ENCODE measurements at regions not wholly inside any gene's neighbourhood (a gene's known extent, or its start where the extent isn't known, plus 50 kb on each side); places are given as distances from the start of the nearest gene placed in this dataset.

- Histone ChIP-seq H3K27me3 (ENCODE audit: control insufficient read depth, insufficient read depth, low read length) (no peaks in the 10 kb centered on the region), H3K27ac (ENCODE audit: low read depth in 2 of 2, low read length in 2 of 2) (no peak overlapping the region), H3K36me3 (ENCODE audit: control insufficient read depth in 2 of 3, insufficient read depth in 3 of 3, low read length in 3 of 3) (no peaks in the 10 kb centered on the region), H3K9ac (ENCODE audit: low read length in 3 of 3) (no peak overlapping the region), H3K4me3 (ENCODE audit: low read length in 3 of 3) (no peak overlapping the region), H3K4me1 (ENCODE audit: control insufficient read depth in 2 of 3, insufficient read depth in 2 of 3, low read depth in 1 of 3, low read length in 3 of 3) (no peaks in the 10 kb centered on the region), H3K9me3 (ENCODE audit: control insufficient read depth in 2 of 3, insufficient read depth in 1 of 3, low read length in 3 of 3) (no peaks in the 10 kb centered on the region)
- FAIRE-seq (no peak), DNase-seq (no peak)
- TF ChIP-seq CTCF (IDR thresholded peaks at IDR 0.05; ENCODE audit: borderline replicate concordance, extremely low read depth, insufficient read depth): no peak
- intact Hi-C loops (cut with DNase I): no loop called here
Measured at GRCh38 chr5:35297755-35298154, 67.5 kb upstream of the PRLR start.

GRCh38 chr5:35294976-35295375, 64.7 kb upstream of the PRLR start:
- Histone ChIP-seq H3K9ac (ENCODE audit: low read length in 3 of 3) (no peak overlapping the region), H3K4me3 (ENCODE audit: low read length in 3 of 3) (no peak overlapping the region), H3K36me3 (ENCODE audit: control insufficient read depth in 2 of 3, insufficient read depth in 3 of 3, low read length in 3 of 3) (no peaks in the 10 kb centered on the region), H3K27ac (ENCODE audit: low read depth in 2 of 2, low read length in 2 of 2) (no peak overlapping the region), H3K9me3 (ENCODE audit: control insufficient read depth in 2 of 3, insufficient read depth in 1 of 3, low read length in 3 of 3) (no peaks in the 10 kb centered on the region), H3K4me1 (ENCODE audit: control insufficient read depth in 2 of 3, insufficient read depth in 2 of 3, low read depth in 1 of 3, low read length in 3 of 3) (no peaks in the 10 kb centered on the region), H3K27me3 (ENCODE audit: control insufficient read depth, insufficient read depth, low read length) (no peaks in the 10 kb centered on the region)
- DNase-seq: peak in 2 of 5 donors; percentile 44 to 45
- FAIRE-seq: no peak
- no peak for TF ChIP-seq CTCF (IDR thresholded peaks at IDR 0.05; ENCODE audit: borderline replicate concordance, extremely low read depth, insufficient read depth)
- intact Hi-C loops (cut with DNase I): no loop called here

GRCh38 chr5:35294017-35294416, 63.7 kb upstream of the PRLR start:
- H3K27ac ChIP-seq (ENCODE audit: low read depth in 2 of 2, low read length in 2 of 2): no peak overlapping the region
- no peaks in the 10 kb centered on the region for H3K36me3 ChIP-seq (ENCODE audit: control insufficient read depth in 2 of 3, insufficient read depth in 3 of 3, low read length in 3 of 3)
- H3K9ac ChIP-seq (ENCODE audit: low read length in 3 of 3): no peak overlapping the region
- H3K4me1 ChIP-seq (ENCODE audit: control insufficient read depth in 2 of 3, insufficient read depth in 2 of 3, low read depth in 1 of 3, low read length in 3 of 3): no peaks in the 10 kb centered on the region
- FAIRE-seq (no peak), DNase-seq (no peak)
- intact Hi-C loops (cut with DNase I): no loop called here
- no peaks in the 10 kb centered on the region for H3K9me3 ChIP-seq (ENCODE audit: control insufficient read depth in 2 of 3, insufficient read depth in 1 of 3, low read length in 3 of 3)
- no peak overlapping the region for H3K4me3 ChIP-seq (ENCODE audit: low read length in 3 of 3)
- no peak for TF ChIP-seq CTCF (IDR thresholded peaks at IDR 0.05; ENCODE audit: borderline replicate concordance, extremely low read depth, insufficient read depth)
- no peaks in the 10 kb centered on the region for H3K27me3 ChIP-seq (ENCODE audit: control insufficient read depth, insufficient read depth, low read length)

- no peaks in the 10 kb centered on the region for H3K36me3 ChIP-seq (ENCODE audit: control insufficient read depth in 2 of 3, insufficient read depth in 3 of 3, low read length in 3 of 3)
- no peaks in the 10 kb centered on the region for H3K9me3 ChIP-seq (ENCODE audit: control insufficient read depth in 2 of 3, insufficient read depth in 1 of 3, low read length in 3 of 3)
- intact Hi-C loops (cut with DNase I): no loop called here
- no peak overlapping the region for H3K4me3 ChIP-seq (ENCODE audit: low read length in 3 of 3)
- FAIRE-seq: no peak
- H3K27me3 ChIP-seq (ENCODE audit: control insufficient read depth, insufficient read depth, low read length): no peaks in the 10 kb centered on the region
- H3K9ac ChIP-seq (ENCODE audit: low read length in 3 of 3): no peak overlapping the region
- no peaks in the 10 kb centered on the region for H3K4me1 ChIP-seq (ENCODE audit: control insufficient read depth in 2 of 3, insufficient read depth in 2 of 3, low read depth in 1 of 3, low read length in 3 of 3)
- no peak for TF ChIP-seq CTCF (IDR thresholded peaks at IDR 0.05; ENCODE audit: borderline replicate concordance, extremely low read depth, insufficient read depth)
- DNase-seq: no peak
- no peak overlapping the region for H3K27ac ChIP-seq (ENCODE audit: low read depth in 2 of 2, low read length in 2 of 2)
Measured at GRCh38 chr5:35285435-35285834, 55.1 kb upstream of the PRLR start.
